Dendritic cell treated with granulocyte-macrophage colony-stimulating factor and Interleukin-4, amounts not matched to agents 40 ng/mL and 50 ng/mL, for 4 days (primary cell): ENCODE measurements at regions not wholly inside any gene's neighbourhood (a gene's known extent, or its start where the extent isn't known, plus 50 kb on each side); places are given as distances from the start of the nearest gene placed in this dataset.

Experiments used
- H3K27ac Mint-ChIP-seq: one replicate; pipeline ENCODE4 v1.8.0; 2022; ENCODE audit warnings: mild to moderate bottlenecking, mixed read lengths
- H3K27me3 Mint-ChIP-seq: one replicate; pipeline ENCODE4 v1.8.0; 2022; ENCODE audit warnings: mild to moderate bottlenecking, mixed read lengths
- H3K36me3 Mint-ChIP-seq: one replicate; pipeline ENCODE4 v1.8.0; 2022; ENCODE audit warnings: low read depth, mixed read lengths
- H3K4me1 Mint-ChIP-seq: one replicate; pipeline ENCODE4 v1.8.0; 2022; ENCODE audit warnings: low read depth, mixed read lengths
- H3K4me3 Mint-ChIP-seq: one replicate; pipeline ENCODE4 v1.8.0; 2022; ENCODE audit warnings: mild to moderate bottlenecking, moderate library complexity, mixed read lengths
- H3K9me3 Mint-ChIP-seq: one replicate; pipeline ENCODE4 v1.8.0; 2022; ENCODE audit warnings: mixed read lengths
- intact Hi-C: fragments of 100-400 bp; cut with micrococcal nuclease; formaldehyde crosslinking; loops from one replicate; pipeline ENCODE4 v1.15.0; 2022

DNA sequence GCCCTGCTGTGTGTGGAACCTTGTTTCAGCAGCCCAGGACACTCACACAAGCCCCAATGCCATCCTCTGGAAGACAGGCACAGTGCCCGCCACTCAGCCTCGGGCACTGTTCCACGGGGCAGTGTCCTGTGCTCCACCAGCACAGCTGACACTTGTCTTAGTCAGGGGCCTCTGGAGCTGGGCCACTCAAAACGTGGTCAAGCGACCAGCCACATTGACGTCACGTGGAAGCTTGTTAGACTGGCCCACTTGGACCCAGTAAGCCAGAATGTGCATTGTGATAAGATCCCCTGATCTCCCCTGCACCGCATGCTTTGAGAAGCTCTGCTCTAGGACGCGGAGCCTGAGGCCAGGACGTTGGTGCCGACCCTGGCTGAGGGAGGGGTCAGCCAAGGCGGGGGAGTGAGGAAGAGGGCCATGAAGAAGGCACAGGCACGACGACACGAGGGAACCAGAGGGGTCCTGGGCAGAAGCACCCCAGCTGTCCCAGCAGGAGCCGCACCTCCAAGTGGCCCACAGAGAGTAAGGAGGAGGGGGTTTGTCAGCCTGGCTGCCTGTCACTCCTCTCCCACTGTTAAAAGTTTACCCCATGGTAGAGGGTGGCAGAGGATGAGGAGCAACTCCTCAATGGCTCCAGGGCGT, 64.6 kb downstream of the LINC01488 start:
- intact Hi-C loops = no loop called here
- peaks cover 20% of the 10 kb centered on the region for H3K9me3 Mint-ChIP-seq
- H3K27me3 Mint-ChIP-seq = peaks cover 43% of the 10 kb centered on the region
- H3K4me3 Mint-ChIP-seq = no peak overlapping the region
- H3K27ac Mint-ChIP-seq = no peak overlapping the region
- H3K36me3 Mint-ChIP-seq = no peaks in the 10 kb centered on the region
- peaks cover 17% of the 10 kb centered on the region for H3K4me1 Mint-ChIP-seq

- peaks cover 28% of the 10 kb centered on the region for H3K9me3 Mint-ChIP-seq
- H3K27ac Mint-ChIP-seq = no peak overlapping the region
- H3K4me3 Mint-ChIP-seq = no peak overlapping the region
- peaks cover 12% of the 10 kb centered on the region for H3K4me1 Mint-ChIP-seq
- H3K36me3 Mint-ChIP-seq = no peaks in the 10 kb centered on the region
- intact Hi-C loops = no loop called here
- H3K27me3 Mint-ChIP-seq = peaks cover 43% of the 10 kb centered on the region
Measured at GRCh38 chr11:69546735-69547370, 65.4 kb downstream of the LINC01488 start.

DNA sequence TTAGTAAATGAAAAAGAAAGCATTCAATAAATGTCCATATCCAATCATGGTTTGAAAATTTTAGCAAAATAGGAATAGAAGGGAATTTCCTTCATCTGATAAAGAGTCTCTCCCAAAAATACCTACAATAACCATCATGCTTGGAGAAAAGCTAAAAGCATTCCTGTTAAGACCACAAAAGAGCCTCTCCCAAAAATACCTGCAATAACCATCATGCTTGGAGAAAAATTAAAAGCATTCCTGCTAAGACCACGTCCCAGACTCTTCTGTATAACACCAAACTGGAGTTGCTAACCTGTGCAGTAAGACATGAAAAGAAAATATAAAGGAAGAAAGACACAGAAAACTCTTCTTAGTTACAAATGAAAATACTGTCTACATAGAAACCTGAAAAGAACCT, 69.4 kb downstream of the LINC01488 start:
- Mint-ChIP-seq H3K36me3 (no peaks in the 10 kb centered on the region), H3K4me1 (peaks cover 7% of the 10 kb centered on the region), H3K27ac (no peak overlapping the region), H3K4me3 (no peak overlapping the region), H3K9me3 (peaks cover 34% of the 10 kb centered on the region), H3K27me3 (peaks cover 25% of the 10 kb centered on the region)
- intact Hi-C loops = no loop called here

DNA sequence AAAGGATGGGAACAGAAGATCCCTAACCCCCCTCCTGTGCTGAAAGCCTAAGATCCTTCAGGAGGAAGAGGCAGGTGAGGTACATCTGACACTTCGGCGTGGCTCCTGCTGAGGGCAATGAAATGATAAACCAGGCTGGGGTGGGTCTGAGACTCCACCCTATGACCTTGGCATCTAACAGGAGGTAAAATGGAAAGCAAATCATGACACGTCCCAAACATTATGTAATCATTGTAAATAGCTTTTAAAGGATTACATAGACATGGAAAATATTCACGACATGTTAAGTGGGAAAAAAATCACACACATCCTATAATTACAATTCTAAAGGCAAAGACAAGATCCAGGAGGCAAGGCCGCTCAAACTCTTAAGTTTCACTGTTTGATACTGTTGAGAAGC, 70.5 kb downstream of the LINC01488 start:
- H3K27ac Mint-ChIP-seq = no peak overlapping the region
- no peak overlapping the region for H3K4me3 Mint-ChIP-seq
- no peaks in the 10 kb centered on the region for H3K36me3 Mint-ChIP-seq
- peaks cover 17% of the 10 kb centered on the region for H3K27me3 Mint-ChIP-seq
- intact Hi-C loops = no loop called here
- H3K9me3 Mint-ChIP-seq = peaks cover 34% of the 10 kb centered on the region
- peaks cover 2% of the 10 kb centered on the region for H3K4me1 Mint-ChIP-seq

GRCh38 chr11:69552951-69553350, 71.5 kb downstream of the LINC01488 start:
- Mint-ChIP-seq H3K27ac (no peak overlapping the region), H3K36me3 (no peaks in the 10 kb centered on the region), H3K4me3 (no peak overlapping the region), H3K9me3 (peaks cover 34% of the 10 kb centered on the region), H3K4me1 (no peaks in the 10 kb centered on the region), H3K27me3 (peaks cover 13% of the 10 kb centered on the region)
- intact Hi-C loops = no loop called here

DNA sequence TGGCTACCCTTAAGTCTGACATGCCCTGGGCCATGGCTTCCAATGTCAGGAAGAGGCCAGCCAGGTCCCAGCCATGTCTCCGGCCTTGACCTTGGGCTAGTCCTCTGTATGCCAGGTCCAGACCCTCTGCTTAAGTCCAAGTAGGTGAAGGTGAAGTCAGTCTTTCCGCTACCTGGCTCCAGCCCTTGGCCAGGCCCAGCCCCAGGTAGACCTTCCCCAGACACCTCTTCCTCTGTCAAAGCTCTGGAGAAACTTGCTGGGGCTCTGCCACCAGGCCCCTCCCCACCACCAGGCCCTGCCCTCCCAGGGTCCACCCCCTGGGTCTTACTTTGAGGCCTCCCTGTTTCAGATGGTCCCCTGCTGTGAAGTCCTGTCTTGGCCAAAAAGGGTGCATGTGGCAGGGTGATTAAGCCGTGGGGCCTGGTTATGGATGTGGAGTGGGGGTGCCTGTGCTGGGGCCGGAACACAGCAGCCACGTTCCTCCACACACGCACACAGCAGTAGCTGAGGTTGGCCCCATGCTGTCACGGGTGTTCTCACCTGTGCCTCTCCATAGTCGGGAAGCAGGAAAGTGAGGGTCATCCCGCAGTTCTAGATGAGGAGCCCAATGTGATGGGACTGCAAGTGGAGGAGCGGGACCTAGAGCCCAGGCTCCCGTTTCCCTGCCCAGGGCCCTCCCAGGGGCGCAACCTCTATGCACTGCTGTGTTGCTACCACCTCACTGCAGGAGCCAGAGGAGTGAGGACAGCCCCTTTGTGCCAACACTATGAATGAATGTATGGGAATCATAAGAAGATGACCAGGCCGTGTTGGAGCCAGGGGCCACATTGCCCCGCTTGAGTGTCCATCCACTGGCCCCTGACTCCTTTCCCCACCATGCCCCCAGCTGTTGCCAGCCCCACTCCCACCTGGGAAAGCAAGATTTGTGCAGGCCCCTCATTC, 72.2 kb downstream of the LINC01488 start:
- Mint-ChIP-seq H3K4me3 (no peak overlapping the region), H3K27ac (no peak overlapping the region), H3K9me3 (peaks cover 33% of the 10 kb centered on the region), H3K27me3 (peaks cover 10% of the 10 kb centered on the region), H3K36me3 (no peaks in the 10 kb centered on the region), H3K4me1 (no peaks in the 10 kb centered on the region)
- intact Hi-C loops = no loop called here

DNA sequence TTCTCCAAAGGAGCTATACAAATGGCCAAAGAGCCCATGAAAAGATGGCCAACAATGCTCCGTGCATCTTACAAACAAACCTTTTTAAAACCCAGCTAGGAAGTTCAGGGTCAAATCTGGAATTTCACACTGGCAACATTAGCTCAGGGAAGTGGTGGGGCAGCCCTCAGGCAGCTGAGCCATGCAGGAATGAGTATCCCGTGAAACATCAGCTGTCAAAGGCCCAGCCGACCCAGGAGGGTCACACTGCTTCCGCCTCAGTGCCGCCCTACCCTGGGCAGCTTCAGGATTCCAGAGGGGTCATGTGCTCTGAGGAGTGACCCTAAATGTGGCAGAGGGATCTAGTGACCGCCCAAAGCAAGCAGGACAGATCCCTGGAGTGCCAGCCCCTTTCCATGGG, 73.4 kb downstream of the LINC01488 start:
- intact Hi-C loops = no loop called here
- no peak overlapping the region for H3K27ac Mint-ChIP-seq

DNA sequence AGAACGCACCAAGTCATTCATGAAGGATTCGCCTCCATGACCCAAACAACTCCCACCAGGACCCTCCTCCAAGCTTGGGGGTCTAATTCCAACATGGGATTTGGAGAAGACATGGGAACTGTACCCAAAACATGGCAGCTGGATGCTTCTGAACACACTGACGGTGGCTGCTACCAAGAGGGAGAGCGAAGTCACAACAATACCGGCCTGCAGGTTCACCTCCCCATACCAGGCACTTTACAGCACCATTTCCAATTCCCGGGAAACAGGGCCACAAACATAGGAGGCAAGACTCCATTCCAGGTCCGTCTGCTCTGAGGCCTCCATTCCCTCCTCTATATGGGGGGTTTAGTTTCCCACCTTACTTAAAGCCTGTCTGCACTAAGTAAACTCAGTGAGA, 75.8 kb downstream of the LINC01488 start:
- H3K27me3 Mint-ChIP-seq = peaks cover 7% of the 10 kb centered on the region
- intact Hi-C loops = no loop called here
- no peak overlapping the region for H3K4me3 Mint-ChIP-seq
- H3K4me1 Mint-ChIP-seq = no peaks in the 10 kb centered on the region
- H3K9me3 Mint-ChIP-seq = peaks cover 2% of the 10 kb centered on the region
- H3K36me3 Mint-ChIP-seq = no peaks in the 10 kb centered on the region
- H3K27ac Mint-ChIP-seq = no peak overlapping the region

More for the DNA sequence above, 73.4 kb downstream of the LINC01488 start:
- Mint-ChIP-seq H3K4me1 (no peaks in the 10 kb centered on the region), H3K9me3 (peaks cover 21% of the 10 kb centered on the region), H3K27me3 (peaks cover 7% of the 10 kb centered on the region), H3K36me3 (no peaks in the 10 kb centered on the region), H3K4me3 (no peak overlapping the region)

GRCh38 chr11:69558519-69558941, 77.1 kb downstream of the LINC01488 start:
- H3K27me3 Mint-ChIP-seq = peaks cover 7% of the 10 kb centered on the region
- no peaks in the 10 kb centered on the region for H3K36me3 Mint-ChIP-seq
- no peaks in the 10 kb centered on the region for H3K4me1 Mint-ChIP-seq
- intact Hi-C loops = no loop called here
- H3K9me3 Mint-ChIP-seq = no peaks in the 10 kb centered on the region
- H3K27ac Mint-ChIP-seq = no peak overlapping the region
- H3K4me3 Mint-ChIP-seq = no peak overlapping the region

DNA sequence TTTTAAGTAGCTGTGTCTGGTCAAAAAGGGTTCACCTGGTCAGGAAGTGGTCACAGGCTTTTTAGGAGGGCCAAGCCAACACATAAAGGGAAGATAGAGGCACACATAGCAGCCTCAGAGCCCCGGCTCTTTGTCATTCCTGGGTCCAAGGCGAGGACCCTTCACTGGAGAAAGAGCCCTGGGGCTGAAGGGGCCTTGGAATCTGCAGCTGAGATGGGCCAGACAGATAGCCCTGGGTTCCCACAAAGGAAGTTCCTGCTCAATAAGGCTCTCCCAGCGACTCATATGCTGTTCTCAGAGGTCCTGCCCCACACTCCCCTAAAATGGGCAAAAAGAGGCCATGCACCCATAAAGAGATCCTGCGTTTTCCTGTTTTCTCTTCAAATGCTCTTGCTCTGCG, 77.7 kb downstream of the LINC01488 start:
- intact Hi-C loops = no loop called here
- H3K4me1 Mint-ChIP-seq = peaks cover 2% of the 10 kb centered on the region
- no peaks in the 10 kb centered on the region for H3K9me3 Mint-ChIP-seq
- H3K27me3 Mint-ChIP-seq = peaks cover 7% of the 10 kb centered on the region
- no peak overlapping the region for H3K27ac Mint-ChIP-seq
- H3K4me3 Mint-ChIP-seq = no peak overlapping the region
- no peaks in the 10 kb centered on the region for H3K36me3 Mint-ChIP-seq

- Mint-ChIP-seq H3K27me3 (peaks cover 7% of the 10 kb centered on the region), H3K4me3 (no peak overlapping the region), H3K4me1 (peaks cover 9% of the 10 kb centered on the region), H3K9me3 (no peaks in the 10 kb centered on the region), H3K27ac (no peak overlapping the region), H3K36me3 (no peaks in the 10 kb centered on the region)
- intact Hi-C loops = loop anchor here (10.0 kb wide), 1 partner anchor 55 kb away; no protein-coding TSS in a partner anchor
Measured at GRCh38 chr11:69560141-69560790, 78.8 kb downstream of the LINC01488 start.

DNA sequence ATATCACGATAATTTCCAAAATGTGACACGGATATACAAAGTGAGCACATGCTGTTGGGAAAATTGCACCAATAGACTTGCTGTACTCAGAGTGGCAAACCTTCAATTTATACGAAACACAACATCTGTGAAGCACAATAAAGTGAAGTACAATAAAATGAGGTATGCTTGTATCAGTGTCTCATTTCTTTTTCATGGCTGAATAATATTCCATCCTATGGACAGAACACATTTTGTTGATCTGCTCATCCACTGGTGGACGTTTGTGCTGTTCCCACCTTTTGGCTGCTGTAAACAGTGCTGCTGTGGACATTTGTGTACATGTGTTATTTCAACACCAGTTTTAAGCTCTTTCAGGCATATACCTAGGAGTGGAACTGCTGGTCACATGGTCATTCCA, 78.7 kb upstream of the CCND1 start:
- Mint-ChIP-seq H3K4me3 (no peak overlapping the region), H3K27ac (no peak overlapping the region), H3K27me3 (peaks cover 9% of the 10 kb centered on the region), H3K36me3 (no peaks in the 10 kb centered on the region), H3K4me1 (peaks cover 18% of the 10 kb centered on the region), H3K9me3 (peaks cover 14% of the 10 kb centered on the region)
- intact Hi-C loops = loop anchor here (10.0 kb wide), 1 partner anchor 58 kb away; no protein-coding TSS in a partner anchor

DNA sequence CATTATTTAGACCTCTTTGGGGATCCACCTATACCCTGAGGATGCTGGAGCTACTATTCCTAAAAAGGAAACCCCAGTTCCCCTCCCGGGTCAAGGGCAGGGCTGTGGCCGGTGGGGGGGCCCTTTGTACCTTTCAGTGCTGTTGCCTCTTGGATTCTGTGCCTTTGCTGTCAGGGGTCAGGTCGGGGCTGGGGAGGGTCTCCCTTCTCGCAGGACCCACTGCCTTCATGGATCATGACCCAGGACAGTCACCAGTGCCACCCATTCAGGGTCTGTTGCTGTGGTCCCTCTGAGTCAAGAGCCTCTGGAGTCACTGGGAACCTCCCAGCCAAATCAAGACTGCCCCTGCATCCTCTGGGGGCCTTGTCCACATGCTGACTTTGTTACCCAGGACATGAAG, 78.1 kb upstream of the CCND1 start:
- no peaks in the 10 kb centered on the region for H3K36me3 Mint-ChIP-seq
- intact Hi-C loops = loop anchor here (10.0 kb wide), 1 partner anchor 58 kb away; no protein-coding TSS in a partner anchor
- H3K4me3 Mint-ChIP-seq = no peak overlapping the region
- peaks cover 14% of the 10 kb centered on the region for H3K9me3 Mint-ChIP-seq
- H3K27ac Mint-ChIP-seq = no peak overlapping the region
- H3K27me3 Mint-ChIP-seq = peaks cover 9% of the 10 kb centered on the region
- H3K4me1 Mint-ChIP-seq = peaks cover 18% of the 10 kb centered on the region
